ENCODE measurements at regions not wholly inside any gene's neighbourhood (a gene's known extent, or its start where the extent isn't known, plus 50 kb on each side); places are given as distances from the start of the nearest gene placed in this dataset.
A peak's percentile ranks its signal among the peaks of the same experiment; 100 is the strongest.
"Not testable (repeated sequence)": the region's sequence is repeated elsewhere in the genome, so short reads cannot be mapped to it uniquely, and the experiment has no call there.

DNA sequence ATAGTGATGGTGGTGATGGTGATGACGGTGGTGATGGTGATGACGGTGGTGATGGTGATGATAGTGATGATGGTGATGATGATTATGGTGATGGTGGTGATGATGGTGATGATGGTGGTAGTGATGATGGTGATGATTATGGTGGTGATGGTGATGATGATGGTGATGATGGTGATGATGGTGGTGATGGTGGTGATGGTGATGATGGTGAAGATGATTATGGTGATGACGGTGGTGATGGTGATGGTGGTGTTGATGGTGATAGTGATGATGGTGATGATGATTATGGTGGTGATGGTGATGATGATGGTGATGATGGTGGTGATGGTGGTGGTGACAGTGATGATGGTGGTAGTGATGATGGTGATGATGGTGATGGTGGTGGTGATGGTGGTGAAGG lies 149.2 kb upstream of the IRX1 start:
- H3K4me3 Mint-ChIP-seq (ENCODE audit: unreplicated experiment): no peak overlapping the region
- H3K9me3 Mint-ChIP-seq (ENCODE audit: unreplicated experiment): no peaks in the 10 kb centered on the region
- TF ChIP-seq, protein P1, sequence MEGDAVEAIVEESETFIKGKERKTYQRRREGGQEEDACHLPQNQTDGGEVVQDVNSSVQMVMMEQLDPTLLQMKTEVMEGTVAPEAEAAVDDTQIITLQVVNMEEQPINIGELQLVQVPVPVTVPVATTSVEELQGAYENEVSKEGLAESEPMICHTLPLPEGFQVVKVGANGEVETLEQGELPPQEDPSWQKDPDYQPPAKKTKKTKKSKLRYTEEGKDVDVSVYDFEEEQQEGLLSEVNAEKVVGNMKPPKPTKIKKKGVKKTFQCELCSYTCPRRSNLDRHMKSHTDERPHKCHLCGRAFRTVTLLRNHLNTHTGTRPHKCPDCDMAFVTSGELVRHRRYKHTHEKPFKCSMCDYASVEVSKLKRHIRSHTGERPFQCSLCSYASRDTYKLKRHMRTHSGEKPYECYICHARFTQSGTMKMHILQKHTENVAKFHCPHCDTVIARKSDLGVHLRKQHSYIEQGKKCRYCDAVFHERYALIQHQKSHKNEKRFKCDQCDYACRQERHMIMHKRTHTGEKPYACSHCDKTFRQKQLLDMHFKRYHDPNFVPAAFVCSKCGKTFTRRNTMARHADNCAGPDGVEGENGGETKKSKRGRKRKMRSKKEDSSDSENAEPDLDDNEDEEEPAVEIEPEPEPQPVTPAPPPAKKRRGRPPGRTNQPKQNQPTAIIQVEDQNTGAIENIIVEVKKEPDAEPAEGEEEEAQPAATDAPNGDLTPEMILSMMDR (IDR thresholded peaks at IDR 0.05; ENCODE audit: partially characterized antibody, unreplicated experiment): no peak
- H3K36me3 Mint-ChIP-seq (ENCODE audit: unreplicated experiment): no peaks in the 10 kb centered on the region
- H3K27me3 Mint-ChIP-seq (ENCODE audit: unreplicated experiment): no peaks in the 10 kb centered on the region
- H3K27ac Mint-ChIP-seq (ENCODE audit: unreplicated experiment): no peak overlapping the region
- DNase-seq: no peak
- H3K4me1 Mint-ChIP-seq (ENCODE audit: low read depth, unreplicated experiment): no peaks in the 10 kb centered on the region

DNA sequence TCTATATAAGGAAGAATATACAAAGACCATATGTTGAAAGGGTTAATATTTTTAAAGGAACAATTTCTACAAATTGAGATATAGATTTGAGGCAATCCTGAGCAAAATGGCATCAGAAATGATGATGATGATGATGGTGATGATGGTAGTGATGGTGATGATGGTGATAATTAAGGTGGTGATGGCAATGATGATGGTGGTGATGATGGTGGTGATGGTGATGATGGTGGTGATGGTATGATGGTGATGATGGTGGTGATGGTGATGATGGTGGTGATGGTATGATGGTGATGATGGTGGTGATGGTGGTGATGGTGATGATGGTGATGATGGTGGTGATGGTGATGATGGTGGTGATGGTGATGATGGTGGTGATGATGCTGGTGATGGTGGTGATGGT lies 150.1 kb upstream of the IRX1 start:
- H3K4me1 Mint-ChIP-seq (ENCODE audit: low read depth, unreplicated experiment); H3K4me3 Mint-ChIP-seq (ENCODE audit: unreplicated experiment); H3K36me3 Mint-ChIP-seq (ENCODE audit: unreplicated experiment); H3K27ac Mint-ChIP-seq (ENCODE audit: unreplicated experiment); H3K9me3 Mint-ChIP-seq (ENCODE audit: unreplicated experiment); DNase-seq; H3K27me3 Mint-ChIP-seq (ENCODE audit: unreplicated experiment): not testable (repeated sequence)

DNA sequence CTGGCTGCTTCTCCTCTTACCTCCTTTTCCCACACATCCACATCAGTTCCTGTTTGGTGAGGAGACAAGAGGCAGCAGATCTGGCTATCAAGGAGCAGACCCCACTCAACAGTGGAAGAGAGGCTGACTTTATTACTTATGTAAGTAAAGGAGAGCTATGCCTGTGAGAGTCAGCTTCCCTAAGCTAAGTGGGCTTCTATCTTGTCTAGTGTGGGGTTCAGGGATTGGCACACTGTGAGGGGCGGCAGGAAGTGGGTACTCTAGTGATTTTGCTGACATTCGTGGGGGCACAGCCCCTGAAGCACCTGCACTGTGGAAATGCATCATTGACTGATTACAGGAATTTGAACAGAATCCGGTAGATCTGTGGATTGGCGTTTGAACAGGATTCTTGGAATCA lies 163.5 kb upstream of the IRX1 start:
- H3K4me3 Mint-ChIP-seq (ENCODE audit: unreplicated experiment): no peak overlapping the region
- H3K36me3 Mint-ChIP-seq (ENCODE audit: unreplicated experiment): peaks cover 4% of the 10 kb centered on the region
- peaks cover 15% of the 10 kb centered on the region for H3K4me1 Mint-ChIP-seq (ENCODE audit: low read depth, unreplicated experiment)
- H3K9me3 Mint-ChIP-seq (ENCODE audit: unreplicated experiment): no peaks in the 10 kb centered on the region
- no peak overlapping the region for H3K27ac Mint-ChIP-seq (ENCODE audit: unreplicated experiment)
- H3K27me3 Mint-ChIP-seq (ENCODE audit: unreplicated experiment): peaks cover 4% of the 10 kb centered on the region
- no peak for DNase-seq
- TF ChIP-seq, protein P1 (IDR thresholded peaks at IDR 0.05; ENCODE audit: partially characterized antibody, unreplicated experiment): no peak

DNA sequence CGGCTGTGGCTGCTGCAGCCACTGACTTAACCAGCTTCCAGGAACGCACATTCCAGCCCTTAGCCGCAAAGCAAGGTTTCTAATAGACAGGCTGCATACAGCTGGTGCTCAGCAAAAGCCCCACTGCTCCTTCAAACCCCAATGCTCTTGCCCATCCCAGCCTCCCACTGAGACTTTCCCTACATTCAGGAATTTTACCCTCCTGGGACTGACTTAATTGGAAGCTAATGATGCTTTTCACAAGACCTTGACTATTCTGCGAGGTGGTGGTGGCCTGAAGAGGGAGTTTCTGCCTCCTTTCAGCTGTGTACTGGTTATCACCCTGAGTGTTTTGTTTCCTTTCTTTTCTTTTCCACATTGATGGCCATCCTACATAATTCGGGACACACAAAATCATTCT lies 164.9 kb upstream of the IRX1 start:
- Mint-ChIP-seq H3K4me3 (ENCODE audit: unreplicated experiment) (no peak overlapping the region), H3K4me1 (ENCODE audit: low read depth, unreplicated experiment) (peaks cover 20% of the 10 kb centered on the region), H3K9me3 (ENCODE audit: unreplicated experiment) (no peaks in the 10 kb centered on the region), H3K27ac (ENCODE audit: unreplicated experiment) (no peak overlapping the region), H3K36me3 (ENCODE audit: unreplicated experiment) (peaks cover 4% of the 10 kb centered on the region), H3K27me3 (ENCODE audit: unreplicated experiment) (peaks cover 4% of the 10 kb centered on the region)
- TF ChIP-seq, protein P1 (IDR thresholded peaks at IDR 0.05; ENCODE audit: partially characterized antibody, unreplicated experiment): no peak
- no peak for DNase-seq

DNA sequence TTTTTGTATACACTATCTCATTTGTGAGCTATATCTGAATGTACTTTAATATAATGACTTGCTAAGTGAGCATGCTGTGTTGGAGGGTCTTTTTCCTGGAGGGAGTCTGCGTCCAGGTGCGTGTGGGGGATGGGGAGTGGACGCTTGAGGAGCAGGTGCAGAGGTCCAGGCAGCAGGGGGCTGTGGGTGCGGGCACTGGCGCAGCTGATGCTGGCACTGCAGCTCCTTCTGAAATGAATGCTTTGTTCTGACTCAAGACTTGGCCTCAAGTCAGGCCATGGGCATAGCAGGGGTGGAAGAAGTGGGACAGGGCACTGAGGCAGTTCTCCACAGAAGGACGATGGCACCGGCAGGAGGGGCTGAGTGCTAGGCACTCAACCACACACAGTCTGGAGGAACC lies 165.7 kb upstream of the IRX1 start:
- H3K36me3 Mint-ChIP-seq (ENCODE audit: unreplicated experiment): peaks cover 4% of the 10 kb centered on the region
- no peak overlapping the region for H3K27ac Mint-ChIP-seq (ENCODE audit: unreplicated experiment)
- H3K27me3 Mint-ChIP-seq (ENCODE audit: unreplicated experiment): peaks cover 4% of the 10 kb centered on the region
- H3K9me3 Mint-ChIP-seq (ENCODE audit: unreplicated experiment): no peaks in the 10 kb centered on the region
- no peak overlapping the region for H3K4me3 Mint-ChIP-seq (ENCODE audit: unreplicated experiment)
- TF ChIP-seq, protein P1 (IDR thresholded peaks at IDR 0.05; ENCODE audit: partially characterized antibody, unreplicated experiment): no peak
- DNase-seq: no peak
- H3K4me1 Mint-ChIP-seq (ENCODE audit: low read depth, unreplicated experiment): peaks cover 20% of the 10 kb centered on the region

DNA sequence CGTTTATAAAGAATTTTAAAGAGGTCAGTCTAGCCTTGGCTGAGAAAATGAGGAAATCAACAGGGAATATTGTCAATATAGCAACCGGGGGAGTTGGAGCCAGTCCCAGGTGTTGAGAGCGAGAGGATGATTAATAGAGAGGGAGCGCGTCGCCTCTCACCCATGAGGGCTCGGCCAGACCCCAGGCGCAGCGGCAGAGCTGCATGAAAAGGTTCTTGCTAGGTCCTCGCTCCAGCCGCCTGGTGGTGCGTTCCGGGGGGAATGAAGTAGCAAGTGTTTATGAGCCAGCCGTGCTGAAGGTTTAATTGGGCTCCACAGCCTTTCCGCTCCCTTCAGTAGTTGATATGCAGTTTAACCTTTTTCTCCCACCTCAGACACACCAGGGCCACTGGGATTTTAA lies 167.3 kb upstream of the IRX1 start:
- peak; percentile 49 for DNase-seq
- Mint-ChIP-seq H3K27me3 (ENCODE audit: unreplicated experiment) (peaks cover 4% of the 10 kb centered on the region), H3K4me3 (ENCODE audit: unreplicated experiment) (no peak overlapping the region), H3K4me1 (ENCODE audit: low read depth, unreplicated experiment) (peaks cover 20% of the 10 kb centered on the region), H3K9me3 (ENCODE audit: unreplicated experiment) (no peaks in the 10 kb centered on the region), H3K36me3 (ENCODE audit: unreplicated experiment) (peaks cover 9% of the 10 kb centered on the region), H3K27ac (ENCODE audit: unreplicated experiment) (no peak overlapping the region)
- TF ChIP-seq, protein P1 (IDR thresholded peaks at IDR 0.05; ENCODE audit: partially characterized antibody, unreplicated experiment): no peak

Data from glutamatergic neuron (in vitro differentiated cells).